Activated gamma-delta T cell (primary cell): ENCODE measurements at regions not wholly inside any gene's neighbourhood (a gene's known extent, or its start where the extent isn't known, plus 50 kb on each side); places are given as distances from the start of the nearest gene placed in this dataset.
"Not testable (repeated sequence)": the region's sequence is repeated elsewhere in the genome, so short reads cannot be mapped to it uniquely, and the experiment has no call there.

ENCODE experiments used
- DNase-seq: peaks from one replicate; lab custom pipeline; 2025; lab: John Stamatoyannopoulos, UW

DNA sequence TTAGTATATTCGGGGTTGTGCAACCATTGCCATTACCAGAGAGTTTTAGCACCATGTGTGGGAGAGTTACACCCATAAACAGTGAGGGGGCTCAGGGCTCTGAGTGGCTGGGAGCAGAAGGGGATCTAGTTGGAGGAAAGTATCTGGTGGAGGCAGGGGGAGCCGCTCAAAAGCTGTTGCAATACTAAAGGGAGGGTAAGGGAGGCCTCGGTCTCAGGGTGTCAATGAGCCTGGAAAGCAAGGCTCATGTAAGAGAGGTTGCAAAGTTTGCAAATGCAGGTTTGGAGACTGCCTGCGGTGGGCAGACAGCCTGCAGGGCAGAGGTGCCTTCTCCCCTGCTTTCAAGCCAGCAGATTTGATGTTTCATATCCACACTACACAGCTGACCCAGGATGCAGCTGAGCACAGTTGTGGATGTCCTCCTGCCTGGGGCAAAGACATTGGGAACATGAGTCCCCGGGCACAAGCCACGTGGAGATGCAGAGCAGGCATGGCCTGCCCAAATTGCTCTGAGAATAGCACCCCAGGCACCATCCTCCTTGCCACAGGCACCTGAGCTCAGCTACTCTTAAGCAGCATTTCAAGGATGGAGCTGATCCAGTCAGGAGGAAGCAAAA is 181.4 kb downstream of the TLE3 start:
- DNase-seq = no peak

- no peak for DNase-seq
Observed at GRCh38 chr15:69917056-69917455, 180.7 kb downstream of the TLE3 start.

- no peak for DNase-seq
Observed at GRCh38 chr15:69919816-69920215, 177.9 kb downstream of the TLE3 start.

GRCh38 chr15:69920221-69920620 is 177.5 kb downstream of the TLE3 start:
- DNase-seq = no peak

GRCh38 chr15:69921626-69922619 is 175.8 kb downstream of the TLE3 start:
- DNase-seq = no peak

DNA sequence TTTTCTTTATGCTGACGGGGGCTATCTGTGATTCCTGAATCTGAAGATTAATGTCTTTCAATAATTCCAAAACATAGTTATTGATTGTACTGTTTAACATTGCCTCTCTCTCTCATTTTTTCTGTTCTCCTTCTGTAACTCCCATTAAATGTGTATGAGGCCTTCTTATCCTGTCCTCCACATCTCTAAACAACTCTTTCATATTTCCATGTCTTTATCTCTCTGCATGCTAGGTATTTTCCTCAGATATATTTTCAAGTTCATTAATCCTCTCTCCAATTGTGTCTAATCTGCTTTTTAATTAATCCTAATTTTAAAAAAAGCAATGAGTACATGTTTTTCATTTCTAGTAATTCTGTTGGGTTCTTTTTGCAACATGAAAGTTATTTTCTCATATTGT is 173.2 kb downstream of the TLE3 start:
- no peak for DNase-seq

- DNase-seq = no peak
Observed at GRCh38 chr15:69926006-69926405, 171.7 kb downstream of the TLE3 start.

DNA sequence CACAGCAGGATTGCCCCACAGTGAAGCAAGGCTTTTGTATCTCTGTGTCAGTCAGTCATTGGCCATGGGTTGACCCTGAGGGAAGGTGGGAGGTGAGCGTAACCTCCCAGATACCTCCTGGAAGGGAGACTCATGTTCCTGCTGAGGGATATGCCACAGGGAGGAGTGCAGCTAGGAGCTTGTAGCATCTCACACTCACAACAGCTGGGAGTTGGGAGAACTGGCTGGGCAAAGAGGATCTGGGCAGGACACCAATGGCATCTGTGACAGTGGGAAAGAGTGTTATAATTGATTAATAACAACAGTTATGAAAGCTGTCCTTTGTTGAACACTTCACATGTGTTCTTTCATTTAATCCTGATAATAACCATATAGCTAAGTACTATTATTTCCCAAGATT is 171.0 kb downstream of the TLE3 start:
- DNase-seq = no peak

DNA sequence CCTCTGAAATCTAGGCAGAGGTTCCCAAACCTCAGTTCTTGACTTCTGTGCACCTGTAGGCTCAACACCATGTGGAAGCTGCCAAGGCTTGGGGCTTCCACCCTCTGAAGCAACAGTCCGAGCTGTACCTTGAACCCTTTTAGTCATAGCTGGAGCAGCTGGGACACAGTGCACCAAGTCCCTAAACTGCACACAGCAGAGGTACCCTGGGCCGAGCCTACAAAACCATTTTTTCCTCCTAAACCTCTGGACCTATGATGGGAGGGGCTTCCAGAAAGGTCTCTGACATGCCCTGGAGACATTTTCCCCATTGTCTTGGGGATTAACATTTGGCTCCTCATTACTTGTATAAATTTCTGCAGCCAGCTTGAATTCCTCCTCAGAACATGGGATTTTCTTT is 168.8 kb downstream of the TLE3 start:
- not testable (repeated sequence) for DNase-seq

DNA sequence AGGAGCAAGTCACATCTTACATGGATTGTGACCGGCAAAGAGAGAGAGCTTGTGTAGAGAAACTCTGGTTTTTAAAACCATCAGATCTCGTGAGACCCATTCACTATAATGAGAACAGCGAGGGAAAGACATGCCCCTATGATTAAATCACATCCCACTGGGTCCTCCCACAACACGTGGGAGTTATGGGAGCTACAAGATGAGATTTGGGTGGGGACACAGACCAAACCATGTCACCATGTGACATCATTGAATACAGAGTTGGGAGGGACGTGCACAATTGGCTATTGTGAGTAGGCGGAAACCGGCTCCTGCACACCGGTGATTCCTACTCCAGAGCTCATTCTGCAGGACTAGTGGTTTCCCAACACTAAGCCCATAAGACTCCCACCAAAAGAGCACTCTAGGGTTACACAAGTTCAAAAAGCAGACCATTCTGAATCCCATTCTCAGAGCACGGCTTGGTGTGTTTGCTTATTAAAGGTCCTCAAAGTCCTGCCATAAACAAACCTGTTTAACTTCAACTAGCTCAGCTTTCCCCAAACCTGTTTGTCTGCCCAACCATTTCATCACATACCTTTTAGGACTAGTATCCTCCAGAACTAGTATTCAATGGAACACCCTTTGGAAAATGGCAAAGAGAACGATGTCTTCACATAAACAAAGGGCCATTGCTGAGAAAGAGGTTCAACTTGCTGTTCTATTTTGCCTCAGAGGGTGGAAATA is 167.6 kb downstream of the TLE3 start:
- DNase-seq = no peak

- DNase-seq = no peak
Observed at GRCh38 chr15:69930754-69931153, 167.0 kb downstream of the TLE3 start.

GRCh38 chr15:69931156-69931555 is 166.6 kb downstream of the TLE3 start:
- DNase-seq = no peak

GRCh38 chr15:69934607-69935006 is 163.1 kb downstream of the TLE3 start:
- no peak for DNase-seq

DNA sequence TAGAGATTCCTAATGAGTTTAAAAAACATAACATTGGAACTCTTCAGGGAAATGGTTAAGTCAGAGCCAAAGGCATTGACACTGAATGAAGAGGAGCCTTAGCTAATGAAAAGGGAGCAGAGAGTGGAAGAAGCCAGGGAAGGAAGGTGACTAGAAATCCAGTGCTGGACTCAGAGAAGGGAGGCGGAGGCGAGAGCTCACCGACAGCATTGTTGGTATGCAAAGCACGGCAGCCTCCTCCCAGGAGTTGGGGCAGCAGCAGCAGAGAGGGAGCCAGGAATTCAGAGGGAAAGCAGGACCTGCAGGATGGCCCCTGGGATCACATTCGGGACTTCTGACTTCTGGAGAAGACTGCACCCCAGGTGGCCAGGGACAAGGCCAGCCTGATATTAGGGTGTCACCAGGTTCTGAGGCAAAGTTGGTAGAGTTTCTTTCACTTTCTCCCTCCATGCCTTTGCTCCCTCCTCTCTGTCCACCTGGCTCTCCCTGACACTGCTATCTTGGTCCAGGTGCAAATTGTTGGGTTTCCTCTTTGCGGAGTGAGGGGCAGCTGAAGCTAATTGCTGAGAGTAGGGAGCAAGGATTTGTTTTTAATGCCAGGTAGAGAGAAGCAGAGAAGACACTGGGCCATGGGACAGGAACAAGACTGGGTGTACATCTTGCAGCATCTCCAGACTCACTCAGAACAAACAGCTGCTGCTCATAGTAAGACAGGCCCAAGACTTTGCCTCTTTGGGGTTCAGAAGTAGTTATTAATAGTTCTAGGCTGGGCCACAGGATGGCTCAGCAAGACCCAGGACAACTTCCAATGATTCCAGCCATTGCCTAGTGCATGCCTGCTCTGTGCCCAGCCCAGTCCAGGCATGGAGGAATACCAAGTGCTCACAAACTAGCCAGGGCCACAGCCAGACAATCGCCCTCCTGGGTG is 157.9 kb downstream of the TLE3 start:
- no peak for DNase-seq

DNA sequence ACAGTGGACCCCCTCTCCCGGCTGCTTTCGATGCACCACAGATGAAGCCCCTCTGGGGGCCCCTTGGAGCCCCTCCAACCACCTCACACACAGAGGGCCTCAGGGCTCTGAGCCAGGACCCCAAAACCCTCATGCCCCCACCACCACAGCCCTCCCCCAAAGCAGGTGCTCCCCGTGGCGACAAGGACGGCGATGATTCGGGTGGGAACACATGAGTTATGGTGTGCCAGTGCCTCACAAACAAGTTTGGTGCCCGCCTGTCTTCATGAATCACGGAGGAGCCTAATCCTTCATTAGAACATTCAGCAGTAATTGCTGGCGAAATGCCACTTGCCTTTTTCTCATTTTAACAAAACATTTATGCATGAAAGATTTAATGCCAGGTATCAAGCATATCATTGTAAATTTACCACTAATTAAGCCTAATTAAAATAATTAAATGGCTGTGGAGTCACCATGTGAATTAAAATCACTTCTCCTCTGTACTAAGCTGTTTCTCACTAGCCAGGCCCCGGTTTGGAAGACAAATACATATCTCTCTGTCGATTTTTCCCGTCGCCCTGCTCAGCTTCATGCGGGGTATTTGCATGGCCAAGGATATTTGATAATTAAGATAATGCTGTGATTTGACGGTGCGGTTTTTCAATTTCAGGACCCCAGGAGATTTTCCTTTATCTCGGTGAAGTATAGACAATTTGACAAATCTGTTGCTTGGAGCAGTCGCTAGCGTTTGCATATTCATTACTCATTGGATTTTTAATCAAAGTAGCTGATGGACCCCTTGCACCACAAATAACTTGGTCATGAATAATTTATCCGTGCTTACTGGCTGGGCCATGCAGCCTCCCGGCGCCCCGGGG is 157.0 kb downstream of the TLE3 start:
- DNase-seq = no peak

DNA sequence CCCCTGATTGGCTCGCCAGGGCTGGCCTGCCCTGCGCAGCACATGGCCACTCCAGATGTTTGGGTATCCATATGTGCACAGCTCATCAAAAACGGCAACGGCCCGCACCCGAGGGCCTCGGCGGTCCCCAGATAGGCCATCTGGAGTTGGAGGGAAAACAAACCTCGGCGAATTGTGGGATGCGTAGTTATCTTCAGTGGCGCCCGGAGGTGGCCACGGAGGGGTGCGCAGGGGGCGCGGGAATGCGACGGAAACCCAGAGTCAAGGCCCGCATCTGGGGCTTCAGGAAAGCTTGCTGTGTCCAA is 156.5 kb downstream of the TLE3 start:
- no peak for DNase-seq

DNA sequence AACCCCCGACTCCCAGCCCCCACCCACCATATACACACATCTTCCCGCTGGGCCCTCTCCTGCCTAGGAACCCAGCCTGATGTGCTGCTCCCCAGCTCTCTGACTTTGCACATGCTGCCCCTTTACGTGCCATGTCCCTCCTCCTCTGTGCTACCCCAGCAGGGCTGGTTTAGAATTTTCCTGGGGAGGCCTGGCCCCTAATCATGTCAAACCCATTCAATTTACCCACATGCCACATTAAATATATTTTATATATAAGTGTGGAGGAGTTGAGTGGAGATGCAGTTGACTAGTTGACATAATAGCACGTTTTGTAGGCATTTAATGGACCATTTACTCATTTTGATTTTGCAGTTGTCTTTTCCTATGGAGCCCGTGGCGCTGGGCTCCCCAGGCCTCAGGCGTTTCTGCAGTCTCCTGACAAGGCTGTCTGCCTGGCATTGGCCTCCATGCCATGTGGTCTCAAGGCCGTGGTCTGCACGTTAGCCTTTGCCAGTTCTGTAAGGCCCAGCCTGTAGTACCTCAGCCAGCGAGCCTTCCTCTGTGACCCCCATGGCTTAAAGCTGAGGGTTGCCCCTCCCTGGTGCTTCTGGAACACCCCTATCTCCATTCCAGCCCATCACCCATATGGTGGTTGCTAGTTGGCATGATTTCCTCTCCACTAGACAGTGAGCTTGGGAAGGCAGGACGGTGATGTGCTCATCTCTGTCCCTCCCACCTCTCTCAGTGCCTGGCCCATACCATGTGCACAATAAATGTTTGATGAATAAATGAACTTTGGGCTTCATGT is 155.8 kb downstream of the TLE3 start:
- no peak for DNase-seq

DNA sequence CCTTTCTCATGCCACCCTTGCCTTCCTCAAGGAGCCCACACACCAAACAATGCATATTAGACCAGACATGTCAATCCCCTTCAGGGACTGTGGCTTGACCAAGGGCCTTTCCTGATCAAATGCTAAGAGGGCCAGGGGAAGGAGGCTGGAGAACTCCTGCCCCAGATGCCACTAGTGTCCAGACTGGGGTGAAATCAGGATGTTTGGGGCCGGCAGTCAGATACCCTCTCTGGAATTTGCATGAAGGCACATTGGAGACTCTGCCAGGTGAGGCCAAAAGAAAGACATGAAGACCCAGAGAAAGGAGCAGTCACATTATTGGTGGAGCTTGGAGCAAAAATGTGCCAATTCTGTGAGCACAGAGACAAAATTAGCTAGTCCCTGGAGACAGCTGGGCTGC is 154.1 kb downstream of the TLE3 start:
- DNase-seq = no peak

GRCh38 chr15:69945729-69946128 is 152.0 kb downstream of the TLE3 start:
- DNase-seq = no peak

GRCh38 chr15:69946870-69947269 is 150.8 kb downstream of the TLE3 start:
- DNase-seq = no peak
